ENCODE measurements at regions not wholly inside any gene's neighbourhood (a gene's known extent, or its start where the extent isn't known, plus 50 kb on each side); places are given as distances from the start of the nearest gene placed in this dataset.

DNA sequence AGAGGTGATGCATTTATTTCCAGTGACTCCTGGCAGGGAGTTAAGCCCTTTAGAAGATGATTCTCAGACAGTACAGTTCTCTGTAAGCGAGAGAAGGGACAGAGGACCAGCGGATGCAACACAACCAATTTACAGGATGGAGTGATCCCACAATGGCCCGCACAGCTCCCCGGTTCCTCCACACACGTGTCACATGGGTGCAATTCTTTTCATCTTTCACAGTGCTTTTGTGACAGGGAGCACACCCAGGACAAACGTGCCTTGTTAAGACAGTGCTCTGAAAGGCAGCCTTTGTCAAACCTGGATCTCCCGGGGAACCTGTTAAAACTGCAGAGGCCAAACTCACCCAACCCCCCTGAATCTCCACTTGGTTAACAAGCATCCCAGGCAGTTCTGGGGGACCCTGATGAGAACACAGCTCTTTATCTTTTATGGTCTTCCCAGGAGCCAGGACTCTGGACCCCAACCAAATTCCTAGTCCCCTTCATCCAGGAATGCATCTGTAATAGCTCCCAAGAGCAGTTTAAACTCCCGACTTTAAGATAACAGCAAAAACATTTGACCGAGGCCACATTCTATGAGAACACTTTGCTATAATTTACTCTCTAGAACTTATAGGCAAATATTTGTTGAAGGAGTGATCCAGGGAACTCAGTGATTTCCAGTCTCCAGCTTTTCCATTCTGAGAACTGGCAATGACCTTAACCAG lies 134.9 kb upstream of the CDH5 start:
- H4K20me1 ChIP-seq (ENCODE audit: insufficient read depth, low read length), result no peaks in the 10 kb centered on the region
- H3K9me3 ChIP-seq (ENCODE audit: control insufficient read depth, insufficient read depth, low read length), result no peaks in the 10 kb centered on the region
- H4K91ac ChIP-seq (ENCODE audit: insufficient read depth, low read depth, low read length), result no peak overlapping the region
- no peak overlapping the region for H3K4me2 ChIP-seq (ENCODE audit: low read depth, low read length)
- H3K36me3 ChIP-seq (ENCODE audit: control insufficient read depth, insufficient read depth, low read length), result no peaks in the 10 kb centered on the region
- H2AK5ac ChIP-seq (ENCODE audit: low read depth, low read length), result no peak overlapping the region
- dilution Hi-C loops (cut with HindIII; ENCODE audit: low sequenced_read_pairs, unreplicated experiment) (no loop called here), in situ Hi-C loops (cut with MboI; ENCODE audit: low sequenced_read_pairs) (no loop called here), intact Hi-C loops (cut with micrococcal nuclease) (no loop called here)
- TF ChIP-seq USF2 (IDR thresholded peaks at IDR 0.05; ENCODE audit: low read depth, low read length) (no peak), ELK1 (IDR thresholded peaks at IDR 0.05; ENCODE audit: borderline replicate concordance, low read depth, low read length) (no peak), MXI1 (IDR thresholded peaks at IDR 0.05; ENCODE audit: borderline replicate concordance, low read depth, low read length) (no peak), NFE2L2 (IDR thresholded peaks at IDR 0.05; ENCODE audit: low read depth, low read length) (no peak), RCOR1 (IDR thresholded peaks at IDR 0.05; ENCODE audit: insufficient replicate concordance, low read length) (no peak), CEBPB (IDR thresholded peaks at IDR 0.05; ENCODE audit: low read depth, low read length) (no peak), POLR2A (IDR thresholded peaks at IDR 0.05; ENCODE audit: low read depth, low read length) (no peak), MAFK (IDR thresholded peaks at IDR 0.05; ENCODE audit: low read depth, low read length) (no peak), CHD1 (IDR thresholded peaks at IDR 0.05; ENCODE audit: low read depth, low read length) (no peak), SMC3 (IDR thresholded peaks at IDR 0.05; ENCODE audit: low read depth, low read length) (no peak), BHLHE40 (IDR thresholded peaks at IDR 0.05; ENCODE audit: low read depth, low read length) (no peak), RFX5 (IDR thresholded peaks at IDR 0.05; ENCODE audit: low read depth, low read length) (no peak), RAD21 (IDR thresholded peaks at IDR 0.05; ENCODE audit: low read length) (no peak), MAZ (IDR thresholded peaks at IDR 0.05; ENCODE audit: borderline replicate concordance, low read depth, low read length) (no peak), FOS (IDR thresholded peaks at IDR 0.05; ENCODE audit: low read depth, low read length) (no peak)
- TF ChIP-seq, protein P1, sequence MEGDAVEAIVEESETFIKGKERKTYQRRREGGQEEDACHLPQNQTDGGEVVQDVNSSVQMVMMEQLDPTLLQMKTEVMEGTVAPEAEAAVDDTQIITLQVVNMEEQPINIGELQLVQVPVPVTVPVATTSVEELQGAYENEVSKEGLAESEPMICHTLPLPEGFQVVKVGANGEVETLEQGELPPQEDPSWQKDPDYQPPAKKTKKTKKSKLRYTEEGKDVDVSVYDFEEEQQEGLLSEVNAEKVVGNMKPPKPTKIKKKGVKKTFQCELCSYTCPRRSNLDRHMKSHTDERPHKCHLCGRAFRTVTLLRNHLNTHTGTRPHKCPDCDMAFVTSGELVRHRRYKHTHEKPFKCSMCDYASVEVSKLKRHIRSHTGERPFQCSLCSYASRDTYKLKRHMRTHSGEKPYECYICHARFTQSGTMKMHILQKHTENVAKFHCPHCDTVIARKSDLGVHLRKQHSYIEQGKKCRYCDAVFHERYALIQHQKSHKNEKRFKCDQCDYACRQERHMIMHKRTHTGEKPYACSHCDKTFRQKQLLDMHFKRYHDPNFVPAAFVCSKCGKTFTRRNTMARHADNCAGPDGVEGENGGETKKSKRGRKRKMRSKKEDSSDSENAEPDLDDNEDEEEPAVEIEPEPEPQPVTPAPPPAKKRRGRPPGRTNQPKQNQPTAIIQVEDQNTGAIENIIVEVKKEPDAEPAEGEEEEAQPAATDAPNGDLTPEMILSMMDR (conservative IDR thresholded peaks at IDR 0.05; ENCODE audit: low read depth, low read length), result no peak
- H2AFZ ChIP-seq (replicated peaks; ENCODE audit: low read length, poor library complexity), result peak overlapping the region; percentile 10
- peaks cover 29% of the 10 kb centered on the region for H3K27me3 ChIP-seq (ENCODE audit: control insufficient read depth, insufficient read depth, low read length)
- 100% methylated on average over 1 of the region's 9 CpGs; no CpG with 5 or more reads in 1 of the 2 experiments for WGBS, 2 experiments (ENCODE audit: extremely low coverage in 2 of 2, insufficient read length in 1 of 2)
- H3K4ac ChIP-seq (ENCODE audit: low read depth, low read length), result no peak overlapping the region
- H2BK5ac ChIP-seq (ENCODE audit: low read depth, low read length, poor library complexity, severe bottlenecking), result no peak overlapping the region
- no peak for DNase-seq
- no peak overlapping the region for H2BK20ac ChIP-seq (ENCODE audit: low read depth, low read length)
- H3K9me1 ChIP-seq (ENCODE audit: insufficient read depth, low read length), result peaks cover 3% of the 10 kb centered on the region
- H3K56ac ChIP-seq (ENCODE audit: extremely low read depth, insufficient read depth, low read length), result no peak overlapping the region
- H3K79me1 ChIP-seq (ENCODE audit: low read depth in 1 of 2, low read length in 2 of 2), result no peaks in the 10 kb centered on the region
- no TSS peak for BruUV-seq (replicated peaks)
- H4K8ac ChIP-seq (ENCODE audit: low read depth in 2 of 2, low read length in 2 of 2), result no peak overlapping the region
- H3K4me3 ChIP-seq (ENCODE audit: insufficient read depth, low read depth, low read length), result no peak overlapping the region
- no peak overlapping the region for H3K23ac ChIP-seq (ENCODE audit: low read depth, low read length)
- ChIA-PET POLR2A (ENCODE audit: unreplicated experiment) (no interaction called here), CTCF (no interaction called here)
- H4K5ac ChIP-seq (ENCODE audit: low read depth, low read length), result no peak overlapping the region
- no peak overlapping the region for H3K18ac ChIP-seq (ENCODE audit: low read depth, low read length)
- no peak overlapping the region for H2AK9ac ChIP-seq (replicated peaks; ENCODE audit: low read depth, low read length, poor library complexity)
- no peak overlapping the region for H3K9ac ChIP-seq (ENCODE audit: low read depth, low read length)
- H3K14ac ChIP-seq (replicated peaks; ENCODE audit: low read depth, low read length), result no peak overlapping the region
- H3K27ac ChIP-seq (ENCODE audit: insufficient read depth, low read length), result no peak overlapping the region
- no peak overlapping the region for H2BK120ac ChIP-seq (ENCODE audit: low read depth, low read length)
- no peak for ATAC-seq (ENCODE audit: low read depth)
- H3K4me1 ChIP-seq (ENCODE audit: control insufficient read depth, insufficient read depth, low read length), result peaks cover 4% of the 10 kb centered on the region; the same call in 1 of the 2 replicates
- no peak overlapping the region for H2BK15ac ChIP-seq (ENCODE audit: low read depth, low read length)
